Activated CD4-positive, alpha-beta T cell treated with anti-CD3 and anti-CD28 coated beads, Interleukin-2, amount 50 U/mL, for 1 hour (primary cell): ENCODE measurements at regions not wholly inside any gene's neighbourhood (a gene's known extent, or its start where the extent isn't known, plus 50 kb on each side); places are given as distances from the start of the nearest gene placed in this dataset.

Experiments
- DNase-seq: peaks from one replicate; pipeline ENCODE4 v3.0.0-alpha.2; 2020

GRCh38 chr9:38224941-38225340 is 155.9 kb upstream of the SHB start:
- no peak for DNase-seq

GRCh38 chr9:38216572-38216971 is 147.5 kb upstream of the SHB start:
- no peak for DNase-seq

- DNase-seq: no peak
These were observed 146.4 kb upstream of the SHB start for GRCh38 chr9:38215465-38215864.

- no peak for DNase-seq
These were observed 145.4 kb upstream of the SHB start for GRCh38 chr9:38214432-38214831.

- DNase-seq: no peak
These were observed 144.7 kb upstream of the SHB start for GRCh38 chr9:38213631-38214299.

GRCh38 chr9:38212016-38212415 is 143.0 kb upstream of the SHB start:
- no peak for DNase-seq

- DNase-seq: no peak
These were observed 142.0 kb upstream of the SHB start for GRCh38 chr9:38211002-38211401.

- no peak for DNase-seq
These were observed 139.3 kb upstream of the SHB start for GRCh38 chr9:38208206-38208901.

- no peak for DNase-seq
These were observed 138.3 kb upstream of the SHB start for GRCh38 chr9:38207247-38207778.

- DNase-seq: no peak
These were observed 136.3 kb upstream of the SHB start for GRCh38 chr9:38205279-38205678.

GRCh38 chr9:38202336-38202938 is 133.4 kb upstream of the SHB start:
- no peak for DNase-seq

- DNase-seq: no peak
These were observed 132.8 kb upstream of the SHB start for GRCh38 chr9:38201844-38202243.

GRCh38 chr9:38200431-38200830 is 131.4 kb upstream of the SHB start:
- no peak for DNase-seq

GRCh38 chr9:38198140-38198539 is 129.1 kb upstream of the SHB start:
- no peak for DNase-seq

- DNase-seq: no peak
These were observed 127.7 kb upstream of the SHB start for GRCh38 chr9:38196714-38197113.

GRCh38 chr9:38195737-38196161 is 126.7 kb upstream of the SHB start:
- no peak for DNase-seq

- no peak for DNase-seq
These were observed 125.8 kb upstream of the SHB start for GRCh38 chr9:38194870-38195269.

GRCh38 chr9:38192731-38193265 is 123.8 kb upstream of the SHB start:
- no peak for DNase-seq

GRCh38 chr9:38186404-38187115 is 117.5 kb upstream of the SHB start:
- no peak for DNase-seq

- DNase-seq: no peak
These were observed 116.8 kb upstream of the SHB start for GRCh38 chr9:38185647-38186403.

- DNase-seq: no peak
These were observed 115.1 kb upstream of the SHB start for GRCh38 chr9:38183994-38184568.

- no peak for DNase-seq
These were observed 113.3 kb upstream of the SHB start for GRCh38 chr9:38182321-38182720.
